ENCODE measurements at regions not wholly inside any gene's neighbourhood (a gene's known extent, or its start where the extent isn't known, plus 50 kb on each side); places are given as distances from the start of the nearest gene placed in this dataset.
A peak's percentile ranks its signal among the peaks of the same experiment; 100 is the strongest.
"Not testable (repeated sequence)": the region's sequence is repeated elsewhere in the genome, so short reads cannot be mapped to it uniquely, and the experiment has no call there.

GRCh38 chr7:136103545-136104268 lies 126.5 kb upstream of the MTPN start:
- no peak overlapping the region for H3K4me3 ChIP-seq (ENCODE audit: low read depth, low read length)
- H3K27me3 ChIP-seq (ENCODE audit: control insufficient read depth, insufficient read depth, low read length): no peaks in the 10 kb centered on the region
- DNase-seq (ENCODE audit: low read depth): no peak
- TF ChIP-seq, protein P1, sequence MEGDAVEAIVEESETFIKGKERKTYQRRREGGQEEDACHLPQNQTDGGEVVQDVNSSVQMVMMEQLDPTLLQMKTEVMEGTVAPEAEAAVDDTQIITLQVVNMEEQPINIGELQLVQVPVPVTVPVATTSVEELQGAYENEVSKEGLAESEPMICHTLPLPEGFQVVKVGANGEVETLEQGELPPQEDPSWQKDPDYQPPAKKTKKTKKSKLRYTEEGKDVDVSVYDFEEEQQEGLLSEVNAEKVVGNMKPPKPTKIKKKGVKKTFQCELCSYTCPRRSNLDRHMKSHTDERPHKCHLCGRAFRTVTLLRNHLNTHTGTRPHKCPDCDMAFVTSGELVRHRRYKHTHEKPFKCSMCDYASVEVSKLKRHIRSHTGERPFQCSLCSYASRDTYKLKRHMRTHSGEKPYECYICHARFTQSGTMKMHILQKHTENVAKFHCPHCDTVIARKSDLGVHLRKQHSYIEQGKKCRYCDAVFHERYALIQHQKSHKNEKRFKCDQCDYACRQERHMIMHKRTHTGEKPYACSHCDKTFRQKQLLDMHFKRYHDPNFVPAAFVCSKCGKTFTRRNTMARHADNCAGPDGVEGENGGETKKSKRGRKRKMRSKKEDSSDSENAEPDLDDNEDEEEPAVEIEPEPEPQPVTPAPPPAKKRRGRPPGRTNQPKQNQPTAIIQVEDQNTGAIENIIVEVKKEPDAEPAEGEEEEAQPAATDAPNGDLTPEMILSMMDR (IDR thresholded peaks at IDR 0.05; ENCODE audit: insufficient read depth, low read length, severe bottlenecking): no peak
- no peak for FAIRE-seq
- H3K36me3 ChIP-seq (ENCODE audit: control insufficient read depth, insufficient read depth, low read length): no peaks in the 10 kb centered on the region

DNA sequence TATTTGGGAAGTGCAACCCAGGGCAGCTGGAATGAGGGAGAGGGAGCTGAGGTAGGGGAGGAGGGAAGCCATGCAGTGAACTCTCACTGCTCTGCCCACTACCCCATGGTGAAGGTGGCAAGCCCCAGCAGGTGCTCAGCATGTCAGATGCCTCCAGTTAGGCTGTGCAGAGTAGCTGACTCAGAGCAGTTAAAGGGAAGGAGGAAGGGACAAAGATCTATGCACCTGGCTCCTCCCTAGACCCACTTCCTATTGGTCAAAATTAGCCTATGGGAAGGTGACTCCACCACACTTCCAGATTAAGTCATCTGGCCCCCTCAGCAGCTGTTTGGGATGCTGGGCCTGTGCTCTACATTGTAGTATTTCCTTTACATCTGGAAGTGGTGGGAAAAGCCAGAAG lies 125.7 kb upstream of the MTPN start:
- Histone ChIP-seq H3K4me3 (ENCODE audit: low read depth, low read length) (no peak overlapping the region), H3K36me3 (ENCODE audit: control insufficient read depth, insufficient read depth, low read length) (no peaks in the 10 kb centered on the region), H3K27me3 (ENCODE audit: control insufficient read depth, insufficient read depth, low read length) (no peaks in the 10 kb centered on the region)
- DNase-seq (ENCODE audit: low read depth): peak; percentile 37
- no peak for FAIRE-seq
- TF ChIP-seq, protein P1 (IDR thresholded peaks at IDR 0.05; ENCODE audit: insufficient read depth, low read length, severe bottlenecking): no peak

DNA sequence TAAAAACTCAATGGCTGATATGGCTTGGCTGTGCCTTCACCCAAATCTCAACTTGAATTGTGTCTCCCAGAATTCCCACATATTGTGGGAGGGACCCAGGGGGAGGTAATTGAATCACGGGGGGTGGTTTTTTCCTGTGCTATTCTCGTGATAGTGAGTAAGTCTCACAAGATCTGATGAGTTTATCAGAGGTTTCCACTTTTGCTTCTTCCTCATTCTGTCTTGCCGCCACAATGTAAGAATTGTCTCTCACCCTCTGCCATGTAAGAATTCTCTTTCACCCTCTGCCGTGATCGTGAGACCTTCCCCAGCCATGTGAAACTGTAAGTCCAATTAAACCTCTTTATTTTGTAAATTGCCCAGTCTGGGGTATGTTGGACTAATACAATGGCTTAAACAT lies 115.6 kb upstream of the MTPN start:
- not testable (repeated sequence) for DNase-seq (ENCODE audit: low read depth); H3K27me3 ChIP-seq (ENCODE audit: control insufficient read depth, insufficient read depth, low read length); H3K36me3 ChIP-seq (ENCODE audit: control insufficient read depth, insufficient read depth, low read length); H3K4me3 ChIP-seq (ENCODE audit: low read depth, low read length); FAIRE-seq

DNA sequence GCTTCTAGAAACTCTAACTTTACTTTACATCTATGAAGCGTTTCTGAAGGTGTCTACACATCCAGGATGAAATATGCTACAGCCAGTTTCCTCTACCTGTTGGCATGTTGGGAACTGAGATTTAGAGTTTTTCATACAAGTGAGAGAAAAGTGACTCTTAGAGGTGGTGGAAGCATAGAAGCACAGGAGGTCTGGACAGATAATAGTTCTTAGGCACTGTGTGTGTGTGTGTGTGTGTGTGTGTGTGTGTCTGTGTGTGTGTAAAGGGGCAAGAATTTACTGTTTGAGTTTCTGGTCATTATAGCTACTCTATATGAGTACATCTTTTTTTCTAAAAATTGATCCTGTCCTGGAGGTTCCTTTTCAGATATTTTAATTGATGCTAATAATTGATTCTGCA lies 110.7 kb upstream of the MTPN start:
- Histone ChIP-seq H3K27me3 (ENCODE audit: control insufficient read depth, insufficient read depth, low read length) (no peaks in the 10 kb centered on the region), H3K36me3 (ENCODE audit: control insufficient read depth, insufficient read depth, low read length) (no peaks in the 10 kb centered on the region), H3K4me3 (ENCODE audit: low read depth, low read length) (no peak overlapping the region)
- TF ChIP-seq, protein P1 (IDR thresholded peaks at IDR 0.05; ENCODE audit: insufficient read depth, low read length, severe bottlenecking): no peak
- no peak for DNase-seq (ENCODE audit: low read depth)
- no peak for FAIRE-seq

DNA sequence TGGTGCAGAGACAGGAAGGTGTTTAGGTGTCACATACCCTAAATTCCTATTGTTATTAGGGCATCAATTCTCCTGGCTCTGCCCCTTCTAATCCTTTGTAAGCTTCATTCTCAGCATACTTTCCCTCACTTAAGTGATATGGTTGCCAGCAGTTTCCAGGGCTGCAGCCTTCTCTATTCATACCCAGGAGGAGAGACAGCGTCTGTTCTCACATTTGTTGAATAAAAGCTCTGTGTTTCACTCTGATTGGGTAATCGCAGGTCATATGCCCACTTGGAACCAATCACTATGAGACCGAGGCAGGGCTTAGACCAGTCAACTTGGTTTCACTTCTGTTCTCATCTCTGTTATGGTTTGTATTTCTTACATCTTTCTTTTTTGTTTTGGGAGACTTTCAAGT lies 109.6 kb upstream of the MTPN start:
- no peaks in the 10 kb centered on the region for H3K36me3 ChIP-seq (ENCODE audit: control insufficient read depth, insufficient read depth, low read length)
- DNase-seq (ENCODE audit: low read depth) (peak; percentile 83), FAIRE-seq (no peak)
- TF ChIP-seq, protein P1 (IDR thresholded peaks at IDR 0.05; ENCODE audit: insufficient read depth, low read length, severe bottlenecking): no peak
- H3K4me3 ChIP-seq (ENCODE audit: low read depth, low read length): peak overlapping the region; percentile 9
- no peaks in the 10 kb centered on the region for H3K27me3 ChIP-seq (ENCODE audit: control insufficient read depth, insufficient read depth, low read length)

GRCh38 chr7:136079934-136080333 lies 102.8 kb upstream of the MTPN start:
- FAIRE-seq: no peak
- Histone ChIP-seq H3K4me3 (ENCODE audit: low read depth, low read length) (no peak overlapping the region), H3K27me3 (ENCODE audit: control insufficient read depth, insufficient read depth, low read length) (no peaks in the 10 kb centered on the region), H3K36me3 (ENCODE audit: control insufficient read depth, insufficient read depth, low read length) (no peaks in the 10 kb centered on the region)
- DNase-seq (ENCODE audit: low read depth): no peak
- TF ChIP-seq, protein P1 (IDR thresholded peaks at IDR 0.05; ENCODE audit: insufficient read depth, low read length, severe bottlenecking): no peak

All from bronchial epithelial cell (primary cell).